CD14-positive monocyte (primary cell): ENCODE measurements at regions not wholly inside any gene's neighbourhood (a gene's known extent, or its start where the extent isn't known, plus 50 kb on each side); places are given as distances from the start of the nearest gene placed in this dataset.

Experiments
- DNase-seq, 3 donors: peaks; one replicate each; pipeline ENCODE4 v3.0.0-alpha.2; 2011 to 2022
- H2AFZ ChIP-seq: 2 replicates; pipeline ENCODE4 v1.6.0; 2012; ENCODE audit warnings: mild to moderate bottlenecking, low read depth, low read length, inconsistent platforms; ENCODE audit not compliant: insufficient read depth, poor library complexity, severe bottlenecking
- H3K27ac ChIP-seq, 2 donors: 1 replicate in 1 of 2; 2 replicates in 1 of 2; pipeline ENCODE4 v1.5.1; 2012 to 2013; ENCODE audit warnings: low read length in 2 of 2, control low read depth in 1 of 2, inconsistent platforms in 1 of 2, low read depth in 1 of 2, mild to moderate bottlenecking in 1 of 2
- H3K27me3 ChIP-seq, 2 donors: one replicate each; pipeline versions ENCODE4 v1.6.0 to v1.6.1; 2011 to 2013; ENCODE audit warnings: low read length in 2 of 2; ENCODE audit not compliant: control insufficient read depth in 2 of 2, insufficient read depth in 2 of 2
- H3K36me3 ChIP-seq, 2 donors: replicated peaks in 1 of 2; 1 replicate in 1 of 2; 2 replicates in 1 of 2; pipeline versions ENCODE4 v1.5.1 to v1.6.1; 2012 to 2013; ENCODE audit warnings: low read length in 2 of 2, control low read depth in 1 of 2, inconsistent platforms in 1 of 2, mild to moderate bottlenecking in 1 of 2; ENCODE audit not compliant: insufficient read depth in 2 of 2, control insufficient read depth in 1 of 2
- H3K4me1 ChIP-seq, 2 donors: 1 replicate in 1 of 2; 2 replicates in 1 of 2; pipeline versions ENCODE4 v1.5.1 to v1.6.1; 2012 to 2013; ENCODE audit warnings: low read length in 2 of 2, control low read depth in 1 of 2, inconsistent platforms in 1 of 2, mild to moderate bottlenecking in 1 of 2, moderate library complexity in 1 of 2; ENCODE audit not compliant: insufficient read depth in 2 of 2, control insufficient read depth in 1 of 2
- H3K4me2 ChIP-seq: replicated peaks from 2 replicates; pipeline ENCODE3; 2012; ENCODE audit warnings: low read length, moderate library complexity, mild to moderate bottlenecking; ENCODE audit not compliant: poor library complexity, severe bottlenecking; ENCODE audit errors: extremely low read depth
- H3K4me3 ChIP-seq, 3 experiments: fragments of 200-600 bp in 1 of 3; sonication (generic) in 1 of 3; replicated peaks in 1 of 3; 1 replicate in 2 of 3; 2 replicates in 1 of 3; pipeline ENCODE4 v1.5.1; 2011 to 2013; ENCODE audit warnings: low read length in 3 of 3, mild to moderate bottlenecking in 3 of 3, control low read depth in 2 of 3, low read depth in 2 of 3, inconsistent platforms in 1 of 3, moderate library complexity in 1 of 3
- H3K79me2 ChIP-seq: 2 replicates; pipeline ENCODE4 v1.6.0; 2012; ENCODE audit warnings: mild to moderate bottlenecking, control low read depth, inconsistent platforms, low read length, moderate library complexity; ENCODE audit not compliant: insufficient read depth
- H3K9ac ChIP-seq: 2 replicates; pipeline ENCODE4 v1.6.0; 2017; ENCODE audit warnings: low read length, mild to moderate bottlenecking; ENCODE audit not compliant: insufficient read depth, poor library complexity, severe bottlenecking
- H3K9me3 ChIP-seq, 2 donors: replicated peaks in 1 of 2; 1 replicate in 1 of 2; 2 replicates in 1 of 2; pipeline versions ENCODE4 v1.5.1 to v1.6.1; 2012 to 2013; ENCODE audit warnings: low read length in 2 of 2, control low read depth in 1 of 2; ENCODE audit not compliant: control insufficient read depth in 1 of 2, insufficient read depth in 1 of 2
- H4K20me1 ChIP-seq: 2 replicates; pipeline ENCODE4 v1.6.0; 2012; ENCODE audit warnings: mild to moderate bottlenecking, low read length, control low read depth, moderate library complexity; ENCODE audit not compliant: insufficient read depth
- H3K27ac Mint-ChIP-seq, 7 donors: one replicate each; pipeline ENCODE4 v1.8.0; 2020; ENCODE audit warnings: mild to moderate bottlenecking in 7 of 7, mixed read lengths in 7 of 7, moderate library complexity in 6 of 7, inconsistent platforms in 2 of 7
- H3K27me3 Mint-ChIP-seq, 3 donors: one replicate each; pipeline ENCODE4 v1.8.0; 2021 to 2022; ENCODE audit warnings: low read depth in 3 of 3, mild to moderate bottlenecking in 3 of 3, mixed read lengths in 3 of 3, moderate library complexity in 3 of 3, inconsistent platforms in 1 of 3
- H3K36me3 Mint-ChIP-seq, 2 donors: one replicate each; pipeline ENCODE4 v1.8.0; 2020; ENCODE audit warnings: mixed read lengths in 2 of 2, inconsistent platforms in 1 of 2, mild to moderate bottlenecking in 1 of 2
- H3K4me1 Mint-ChIP-seq: one replicate; pipeline ENCODE4 v1.8.0; 2020; ENCODE audit warnings: mild to moderate bottlenecking, mixed read lengths
- H3K4me3 Mint-ChIP-seq, 2 donors: one replicate each; pipeline ENCODE4 v1.8.0; 2020; ENCODE audit warnings: mild to moderate bottlenecking in 2 of 2, mixed read lengths in 2 of 2, moderate library complexity in 1 of 2
- H3K9me3 Mint-ChIP-seq, 7 donors: one replicate each; pipeline ENCODE4 v1.8.0; 2020 to 2022; ENCODE audit warnings: mixed read lengths in 7 of 7, mild to moderate bottlenecking in 6 of 7, moderate library complexity in 6 of 7, inconsistent platforms in 2 of 7
- WGBS: methylation state at CpG from one replicate; pipeline ENCODE4 v1.1.5; 2013; ENCODE audit warnings: missing lambda C conversion rate; ENCODE audit not compliant: insufficient coverage; 5-methylcytosine and 5-hydroxymethylcytosine counted together
- intact Hi-C, 2 donors: fragments of 100-400 bp; cut with micrococcal nuclease; formaldehyde crosslinking; loops; one replicate each; pipeline versions ENCODE4 v1.15.0 to v1.15.1; 2023
- TF ChIP-seq, protein P1 (sequence below): fragments of 200-600 bp; IDR thresholded peaks from one replicate; pipeline ENCODE4 v1.8.0; 2022; ENCODE audit warnings: antibody characterized with exemption, mild to moderate bottlenecking

DNA sequence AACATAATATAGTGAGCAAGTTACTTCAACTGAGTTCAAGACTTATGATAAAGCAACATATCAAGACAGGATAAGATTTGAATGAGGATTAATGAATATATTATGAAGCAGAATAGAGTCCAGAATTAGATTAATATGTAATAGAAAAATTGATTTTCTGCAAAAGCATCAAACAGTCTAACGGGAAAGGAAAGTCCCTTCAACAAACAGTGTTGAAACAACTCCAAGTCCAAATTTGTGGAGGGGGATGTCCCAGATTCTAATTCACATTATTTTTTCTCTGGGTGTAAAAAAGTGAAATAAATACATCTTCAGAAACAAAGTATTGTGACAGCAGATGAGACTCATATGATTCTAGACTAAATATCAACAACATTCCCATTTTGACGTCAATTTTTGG is 289.7 kb downstream of the C6orf118 start:
- no peak overlapping the region for H3K27ac Mint-ChIP-seq

GRCh38 chr6:165015676-165016075 is 293.7 kb downstream of the C6orf118 start:
- H3K9me3 ChIP-seq: peaks cover 4 to 6% of the 10 kb centered on the region in 2 donors
- TF ChIP-seq, protein P1, sequence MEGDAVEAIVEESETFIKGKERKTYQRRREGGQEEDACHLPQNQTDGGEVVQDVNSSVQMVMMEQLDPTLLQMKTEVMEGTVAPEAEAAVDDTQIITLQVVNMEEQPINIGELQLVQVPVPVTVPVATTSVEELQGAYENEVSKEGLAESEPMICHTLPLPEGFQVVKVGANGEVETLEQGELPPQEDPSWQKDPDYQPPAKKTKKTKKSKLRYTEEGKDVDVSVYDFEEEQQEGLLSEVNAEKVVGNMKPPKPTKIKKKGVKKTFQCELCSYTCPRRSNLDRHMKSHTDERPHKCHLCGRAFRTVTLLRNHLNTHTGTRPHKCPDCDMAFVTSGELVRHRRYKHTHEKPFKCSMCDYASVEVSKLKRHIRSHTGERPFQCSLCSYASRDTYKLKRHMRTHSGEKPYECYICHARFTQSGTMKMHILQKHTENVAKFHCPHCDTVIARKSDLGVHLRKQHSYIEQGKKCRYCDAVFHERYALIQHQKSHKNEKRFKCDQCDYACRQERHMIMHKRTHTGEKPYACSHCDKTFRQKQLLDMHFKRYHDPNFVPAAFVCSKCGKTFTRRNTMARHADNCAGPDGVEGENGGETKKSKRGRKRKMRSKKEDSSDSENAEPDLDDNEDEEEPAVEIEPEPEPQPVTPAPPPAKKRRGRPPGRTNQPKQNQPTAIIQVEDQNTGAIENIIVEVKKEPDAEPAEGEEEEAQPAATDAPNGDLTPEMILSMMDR: no peak
- no peak overlapping the region for H3K4me3 ChIP-seq
- intact Hi-C loops: no loop called here
- no peaks in the 10 kb centered on the region for H3K4me1 Mint-ChIP-seq
- H3K36me3 ChIP-seq: no peaks in the 10 kb centered on the region
- H2AFZ ChIP-seq: no peak overlapping the region
- H3K27ac ChIP-seq: no peak overlapping the region
- no peak for DNase-seq
- no peaks in the 10 kb centered on the region for H3K36me3 Mint-ChIP-seq
- H3K9me3 Mint-ChIP-seq: peaks cover 2 to 14% (median 6%) of the 10 kb centered on the region in 7 donors
- H3K27me3 ChIP-seq: no peaks in the 10 kb centered on the region
- H4K20me1 ChIP-seq: no peaks in the 10 kb centered on the region
- no peak overlapping the region for H3K4me2 ChIP-seq
- H3K4me1 ChIP-seq: no peaks in the 10 kb centered on the region
- no peak overlapping the region for H3K27ac Mint-ChIP-seq
- H3K79me2 ChIP-seq: no peaks in the 10 kb centered on the region
- no peak overlapping the region for H3K4me3 Mint-ChIP-seq
- no peak overlapping the region for H3K9ac ChIP-seq
- no peaks in the 10 kb centered on the region for H3K27me3 Mint-ChIP-seq

More for the DNA sequence above, 289.7 kb downstream of the C6orf118 start:
- Histone ChIP-seq H3K27ac (no peak overlapping the region), H4K20me1 (no peaks in the 10 kb centered on the region), H3K4me1 (no peaks in the 10 kb centered on the region), H3K36me3 (no peaks in the 10 kb centered on the region), H3K79me2 (no peaks in the 10 kb centered on the region), H3K4me3 (no peak overlapping the region), H3K27me3 (no peaks in the 10 kb centered on the region), H2AFZ (no peak overlapping the region), H3K9ac (no peak overlapping the region), H3K9me3 (peaks cover 0 to 11% of the 10 kb centered on the region in 2 donors), H3K4me2 (no peak overlapping the region)
- Mint-ChIP-seq H3K4me1 (no peaks in the 10 kb centered on the region), H3K27me3 (no peaks in the 10 kb centered on the region), H3K9me3 (peaks cover 3 to 22% (median 6%) of the 10 kb centered on the region in 7 donors), H3K36me3 (no peaks in the 10 kb centered on the region), H3K4me3 (no peak overlapping the region)
- TF ChIP-seq, protein P1: no peak
- no CpG with 5 or more reads among the region's 2 CpGs for WGBS
- intact Hi-C loops: no loop called here
- no peak for DNase-seq
